Smooth muscle cell (in vitro differentiated cells): ENCODE measurements at regions not wholly inside any gene's neighbourhood (a gene's known extent, or its start where the extent isn't known, plus 50 kb on each side); places are given as distances from the start of the nearest gene placed in this dataset.
A peak's percentile ranks its signal among the peaks of the same experiment; 100 is the strongest.

Experiments
- DNase-seq: peaks from one replicate; lab custom pipeline; 2025; ENCODE audit not compliant: unreplicated experiment; lab: John Stamatoyannopoulos, UW
- H2AFZ ChIP-seq: fragments of 200-600 bp; sonication (generic); 2 replicates; pipeline ENCODE4 v1.6.0; 2016; ENCODE audit warnings: antibody characterized with exemption, low read depth, mild to moderate bottlenecking
- H3F3A ChIP-seq: fragments of 200-600 bp; sonication (generic); 2 replicates; pipeline ENCODE4 v1.6.0; 2017; ENCODE audit warnings: antibody characterized with exemption, low read depth
- H3K27ac ChIP-seq: fragments of 200-600 bp; sonication (generic); 2 replicates; pipeline ENCODE4 v1.5.1; 2016; ENCODE audit warnings: low read depth, mild to moderate bottlenecking
- H3K27me3 ChIP-seq: fragments of 200-600 bp; sonication (generic); 2 replicates; pipeline ENCODE4 v1.6.1; 2016; ENCODE audit warnings: low read depth, mild to moderate bottlenecking
- H3K36me3 ChIP-seq: fragments of 200-600 bp; sonication (generic); 2 replicates; pipeline ENCODE4 v1.5.1; 2016; ENCODE audit warnings: low read depth
- H3K4me1 ChIP-seq: fragments of 200-600 bp; sonication (generic); 2 replicates; pipeline ENCODE4 v1.5.1; 2016; ENCODE audit warnings: low read depth
- H3K4me2 ChIP-seq: fragments of 200-600 bp; sonication (generic); 2 replicates; pipeline ENCODE4 v1.6.0; 2016; ENCODE audit warnings: mild to moderate bottlenecking
- H3K4me3 ChIP-seq: fragments of 200-600 bp; sonication (generic); 2 replicates; pipeline ENCODE4 v1.5.1; 2016; ENCODE audit warnings: mild to moderate bottlenecking
- H3K79me2 ChIP-seq: fragments of 200-600 bp; sonication (generic); 2 replicates; pipeline ENCODE4 v1.6.0; 2016; ENCODE audit warnings: low read depth, mild to moderate bottlenecking
- H3K9ac ChIP-seq: fragments of 200-600 bp; sonication (generic); 2 replicates; pipeline ENCODE4 v1.6.0; 2016; ENCODE audit warnings: low read depth
- H3K9me3 ChIP-seq: fragments of 200-600 bp; sonication (generic); replicated peaks from 2 replicates; pipeline ENCODE4 v1.5.1; 2016; ENCODE audit warnings: low read depth
- H4K20me1 ChIP-seq: fragments of 200-600 bp; sonication (generic); 2 replicates; pipeline ENCODE4 v1.6.0; 2016; ENCODE audit warnings: low read depth
- CTCF ChIP-seq: fragments of 200-600 bp; sonication (generic); IDR thresholded peaks from 2 replicates; pipeline ENCODE4 v1.5.1; 2017; ENCODE audit warnings: borderline replicate concordance, mild to moderate bottlenecking, antibody characterized with exemption; ENCODE audit not compliant: insufficient read depth, poor library complexity, severe bottlenecking
- WGBS: methylation state at CpG from one replicate; pipeline ENCODE4 v1.1.7; 2016; ENCODE audit warnings: low lambda C conversion rate; 5-methylcytosine and 5-hydroxymethylcytosine counted together

GRCh38 chr6:105800871-105801270 is 285.3 kb upstream of the PRDM1 start:
- no peak overlapping the region for H3K27ac ChIP-seq
- no peaks in the 10 kb centered on the region for H3K36me3 ChIP-seq
- peaks cover 13% of the 10 kb centered on the region for H3K4me1 ChIP-seq
- H2AFZ ChIP-seq = no peak overlapping the region
- WGBS = 80% methylated on average over 2 of the region's 2 CpGs
- H3F3A ChIP-seq = peaks cover 7% of the 10 kb centered on the region
- no peaks in the 10 kb centered on the region for H3K27me3 ChIP-seq
- no peaks in the 10 kb centered on the region for H4K20me1 ChIP-seq
- no peaks in the 10 kb centered on the region for H3K9me3 ChIP-seq
- H3K4me2 ChIP-seq = no peak overlapping the region
- H3K79me2 ChIP-seq = no peaks in the 10 kb centered on the region
- H3K4me3 ChIP-seq = no peak overlapping the region
- H3K9ac ChIP-seq = no peak overlapping the region
- DNase-seq = no peak
- no peak for TF ChIP-seq CTCF

- 94% methylated on average over 2 of the region's 2 CpGs for WGBS
- Histone ChIP-seq H3K27me3 (no peaks in the 10 kb centered on the region), H3K9ac (no peak overlapping the region), H3K36me3 (no peaks in the 10 kb centered on the region), H4K20me1 (no peaks in the 10 kb centered on the region), H3K79me2 (no peaks in the 10 kb centered on the region), H3K4me3 (no peak overlapping the region), H3K4me1 (peaks cover 18% of the 10 kb centered on the region), H3K4me2 (no peak overlapping the region), H2AFZ (no peak overlapping the region), H3K9me3 (no peaks in the 10 kb centered on the region), H3K27ac (no peak overlapping the region), H3F3A (peaks cover 11% of the 10 kb centered on the region)
- DNase-seq = no peak
- TF ChIP-seq CTCF = no peak
Measured at GRCh38 chr6:105800398-105800797, 285.7 kb upstream of the PRDM1 start.

GRCh38 chr6:105799056-105799455 is 287.1 kb upstream of the PRDM1 start:
- Histone ChIP-seq H3K4me3 (no peak overlapping the region), H3F3A (peaks cover 12% of the 10 kb centered on the region), H3K4me2 (no peak overlapping the region), H2AFZ (no peak overlapping the region), H3K27me3 (no peaks in the 10 kb centered on the region), H3K9ac (no peak overlapping the region), H3K27ac (no peak overlapping the region), H3K36me3 (no peaks in the 10 kb centered on the region), H4K20me1 (no peaks in the 10 kb centered on the region), H3K9me3 (no peaks in the 10 kb centered on the region), H3K4me1 (peaks cover 19% of the 10 kb centered on the region), H3K79me2 (no peaks in the 10 kb centered on the region)
- TF ChIP-seq CTCF = no peak
- DNase-seq = no peak
- WGBS = 94% methylated on average over 2 of the region's 2 CpGs

- 23% methylated on average over 4 of the region's 4 CpGs for WGBS
- H3K4me3 ChIP-seq = no peak overlapping the region
Measured at GRCh38 chr6:105797983-105798453, 288.1 kb upstream of the PRDM1 start.

More at GRCh38 chr6:105797983-105798453, 288.1 kb upstream of the PRDM1 start:
- peaks cover 12% of the 10 kb centered on the region for H3F3A ChIP-seq
- H2AFZ ChIP-seq = peak overlapping the region; percentile 20
- H3K36me3 ChIP-seq = no peaks in the 10 kb centered on the region
- no peaks in the 10 kb centered on the region for H4K20me1 ChIP-seq
- peak overlapping the region; percentile 56 for H3K4me2 ChIP-seq
- peak overlapping the region; percentile 30 for H3K9ac ChIP-seq
- H3K9me3 ChIP-seq = no peaks in the 10 kb centered on the region
- H3K4me1 ChIP-seq = peaks cover 19% of the 10 kb centered on the region
- H3K27me3 ChIP-seq = no peaks in the 10 kb centered on the region
- TF ChIP-seq CTCF = no peak
- DNase-seq = no peak
- no peaks in the 10 kb centered on the region for H3K79me2 ChIP-seq
- H3K27ac ChIP-seq = peak overlapping the region; percentile 75
